Smooth muscle cell (in vitro differentiated cells): ENCODE measurements at regions not wholly inside any gene's neighbourhood (a gene's known extent, or its start where the extent isn't known, plus 50 kb on each side); places are given as distances from the start of the nearest gene placed in this dataset.

Experiments used
- DNase-seq: peaks from one replicate; lab custom pipeline; 2025; ENCODE audit not compliant: unreplicated experiment; lab: John Stamatoyannopoulos, UW
- H2AFZ ChIP-seq: fragments of 200-600 bp; sonication (generic); 2 replicates; pipeline ENCODE4 v1.6.0; 2016; ENCODE audit warnings: antibody characterized with exemption, low read depth, mild to moderate bottlenecking
- H3F3A ChIP-seq: fragments of 200-600 bp; sonication (generic); 2 replicates; pipeline ENCODE4 v1.6.0; 2017; ENCODE audit warnings: antibody characterized with exemption, low read depth
- H3K27ac ChIP-seq: fragments of 200-600 bp; sonication (generic); 2 replicates; pipeline ENCODE4 v1.5.1; 2016; ENCODE audit warnings: low read depth, mild to moderate bottlenecking
- H3K27me3 ChIP-seq: fragments of 200-600 bp; sonication (generic); 2 replicates; pipeline ENCODE4 v1.6.1; 2016; ENCODE audit warnings: low read depth, mild to moderate bottlenecking
- H3K36me3 ChIP-seq: fragments of 200-600 bp; sonication (generic); 2 replicates; pipeline ENCODE4 v1.5.1; 2016; ENCODE audit warnings: low read depth
- H3K4me1 ChIP-seq: fragments of 200-600 bp; sonication (generic); 2 replicates; pipeline ENCODE4 v1.5.1; 2016; ENCODE audit warnings: low read depth
- H3K4me2 ChIP-seq: fragments of 200-600 bp; sonication (generic); 2 replicates; pipeline ENCODE4 v1.6.0; 2016; ENCODE audit warnings: mild to moderate bottlenecking
- H3K4me3 ChIP-seq: fragments of 200-600 bp; sonication (generic); 2 replicates; pipeline ENCODE4 v1.5.1; 2016; ENCODE audit warnings: mild to moderate bottlenecking
- H3K79me2 ChIP-seq: fragments of 200-600 bp; sonication (generic); 2 replicates; pipeline ENCODE4 v1.6.0; 2016; ENCODE audit warnings: low read depth, mild to moderate bottlenecking
- H3K9ac ChIP-seq: fragments of 200-600 bp; sonication (generic); 2 replicates; pipeline ENCODE4 v1.6.0; 2016; ENCODE audit warnings: low read depth
- H3K9me3 ChIP-seq: fragments of 200-600 bp; sonication (generic); replicated peaks from 2 replicates; pipeline ENCODE4 v1.5.1; 2016; ENCODE audit warnings: low read depth
- H4K20me1 ChIP-seq: fragments of 200-600 bp; sonication (generic); 2 replicates; pipeline ENCODE4 v1.6.0; 2016; ENCODE audit warnings: low read depth
- CTCF ChIP-seq: fragments of 200-600 bp; sonication (generic); IDR thresholded peaks from 2 replicates; pipeline ENCODE4 v1.5.1; 2017; ENCODE audit warnings: borderline replicate concordance, mild to moderate bottlenecking, antibody characterized with exemption; ENCODE audit not compliant: insufficient read depth, poor library complexity, severe bottlenecking
- WGBS: methylation state at CpG from one replicate; pipeline ENCODE4 v1.1.7; 2016; ENCODE audit warnings: low lambda C conversion rate; 5-methylcytosine and 5-hydroxymethylcytosine counted together

- H3F3A ChIP-seq = no peaks in the 10 kb centered on the region
- no peak for DNase-seq
- H3K36me3 ChIP-seq = no peaks in the 10 kb centered on the region
- WGBS = 95% methylated on average over 3 of the region's 3 CpGs
- H3K4me1 ChIP-seq = peaks cover 10% of the 10 kb centered on the region
- no peak overlapping the region for H3K4me3 ChIP-seq
- no peaks in the 10 kb centered on the region for H4K20me1 ChIP-seq
- no peak overlapping the region for H3K27ac ChIP-seq
- H2AFZ ChIP-seq = no peak overlapping the region
- H3K79me2 ChIP-seq = no peaks in the 10 kb centered on the region
- H3K27me3 ChIP-seq = no peaks in the 10 kb centered on the region
- no peaks in the 10 kb centered on the region for H3K9me3 ChIP-seq
- H3K9ac ChIP-seq = no peak overlapping the region
- no peak overlapping the region for H3K4me2 ChIP-seq
- no peak for TF ChIP-seq CTCF
These were observed 148.3 kb downstream of the SEC61B start for GRCh38 chr9:99370376-99370775.

- no peaks in the 10 kb centered on the region for H3K27me3 ChIP-seq
- H3K4me3 ChIP-seq = no peak overlapping the region
- H3K36me3 ChIP-seq = no peaks in the 10 kb centered on the region
- no peak overlapping the region for H2AFZ ChIP-seq
- WGBS = 71% methylated on average over 2 of the region's 2 CpGs
- H4K20me1 ChIP-seq = no peaks in the 10 kb centered on the region
- no peak for DNase-seq
- peaks cover 10% of the 10 kb centered on the region for H3K4me1 ChIP-seq
- no peaks in the 10 kb centered on the region for H3K9me3 ChIP-seq
- no peak for TF ChIP-seq CTCF
- H3K79me2 ChIP-seq = no peaks in the 10 kb centered on the region
- no peak overlapping the region for H3K27ac ChIP-seq
- no peak overlapping the region for H3K9ac ChIP-seq
- H3K4me2 ChIP-seq = no peak overlapping the region
- no peaks in the 10 kb centered on the region for H3F3A ChIP-seq
These were observed 149.3 kb downstream of the SEC61B start for GRCh38 chr9:99371376-99371775.

- Histone ChIP-seq H3K4me2 (no peak overlapping the region), H3K9me3 (no peaks in the 10 kb centered on the region), H3K4me3 (no peak overlapping the region), H3K27me3 (no peaks in the 10 kb centered on the region), H3K79me2 (no peaks in the 10 kb centered on the region), H4K20me1 (no peaks in the 10 kb centered on the region), H3F3A (no peaks in the 10 kb centered on the region), H3K9ac (no peak overlapping the region), H3K36me3 (no peaks in the 10 kb centered on the region), H3K4me1 (peaks cover 1% of the 10 kb centered on the region), H3K27ac (no peak overlapping the region), H2AFZ (no peak overlapping the region)
- no peak for DNase-seq
- 96% methylated on average over 5 of the region's 5 CpGs for WGBS
- TF ChIP-seq CTCF = no peak
These were observed 151.8 kb downstream of the SEC61B start for GRCh38 chr9:99373912-99374311.

- Histone ChIP-seq H2AFZ (no peak overlapping the region), H3K4me1 (no peaks in the 10 kb centered on the region), H3K4me2 (no peak overlapping the region), H3K27ac (no peak overlapping the region), H3K9ac (no peak overlapping the region), H3K79me2 (no peaks in the 10 kb centered on the region), H3F3A (no peaks in the 10 kb centered on the region), H4K20me1 (no peaks in the 10 kb centered on the region), H3K27me3 (no peaks in the 10 kb centered on the region), H3K4me3 (no peak overlapping the region), H3K36me3 (no peaks in the 10 kb centered on the region), H3K9me3 (no peaks in the 10 kb centered on the region)
- 93% methylated on average over 1 of the region's 1 CpG for WGBS
- no peak for TF ChIP-seq CTCF
- DNase-seq = no peak
These were observed 152.7 kb downstream of the SEC61B start for GRCh38 chr9:99374793-99375192.
